ENCODE measurements at regions not wholly inside any gene's neighbourhood (a gene's known extent, or its start where the extent isn't known, plus 50 kb on each side); places are given as distances from the start of the nearest gene placed in this dataset.

GRCh38 chr3:30289324-30289723, 317.1 kb upstream of the TGFBR2 start:
- TF ChIP-seq PPARA (CRISPR knock-in tag; IDR thresholded peaks at IDR 0.05; ENCODE audit: borderline replicate concordance), result no peak
- TF ChIP-seq ZFP30 (CRISPR knock-in tag; IDR thresholded peaks at IDR 0.05), result no peak
- TF ChIP-seq ZC3H10 (CRISPR knock-in tag; IDR thresholded peaks at IDR 0.05), result no peak
- TF ChIP-seq ARNTL (CRISPR knock-in tag; IDR thresholded peaks at IDR 0.05; ENCODE audit: borderline replicate concordance, low read depth), result no peak
- TF ChIP-seq CREB5 (CRISPR knock-in tag; IDR thresholded peaks at IDR 0.05; ENCODE audit: low read depth), result no peak
- no peak for TF ChIP-seq PATZ1 (CRISPR knock-in tag; IDR thresholded peaks at IDR 0.05; ENCODE audit: borderline replicate concordance)
- no peak for TF ChIP-seq SNAI2 (CRISPR knock-in tag; IDR thresholded peaks at IDR 0.05)
- TF ChIP-seq ESRRG (CRISPR knock-in tag; IDR thresholded peaks at IDR 0.05), result no peak
- TF ChIP-seq BACH2 (CRISPR knock-in tag; IDR thresholded peaks at IDR 0.05; ENCODE audit: borderline replicate concordance), result no peak
- TF ChIP-seq TCF4 (CRISPR knock-in tag; IDR thresholded peaks at IDR 0.05; ENCODE audit: borderline replicate concordance), result no peak
- no peak for TF ChIP-seq CSRNP3 (CRISPR knock-in tag; IDR thresholded peaks at IDR 0.05)
- no peak for TF ChIP-seq OSR1 (CRISPR knock-in tag; IDR thresholded peaks at IDR 0.05)
- no peak for TF ChIP-seq TOX (CRISPR knock-in tag; IDR thresholded peaks at IDR 0.05; ENCODE audit: borderline replicate concordance)
- no peak for TF ChIP-seq ZFP3 (CRISPR knock-in tag; IDR thresholded peaks at IDR 0.05)

All from SK-N-SH treated with all-trans-retinoic acid at 6 μM for 48 hours (cell line).